Aorta (tissue), 5 donors: ENCODE measurements at regions not wholly inside any gene's neighbourhood (a gene's known extent, or its start where the extent isn't known, plus 50 kb on each side); places are given as distances from the start of the nearest gene placed in this dataset.
"Not testable (repeated sequence)": the region's sequence is repeated elsewhere in the genome, so short reads cannot be mapped to it uniquely, and the experiment has no call there.

ENCODE experiments used
- ATAC-seq: fragments of 200-7000 bp; cut with Tn5 transposase; one replicate; pipeline ENCODE4 v1.9.1; 2022; ENCODE audit warnings: moderate library complexity; ENCODE audit not compliant: low FRiP score
- DNase-seq, 2 donors: peaks; one replicate each; pipeline ENCODE4 v3.0.0-alpha.2; 2020
- H3K27ac ChIP-seq, 2 donors: one replicate each; pipeline ENCODE4 v1.5.1; 2013; ENCODE audit warnings: low read length in 2 of 2, mild to moderate bottlenecking in 2 of 2, moderate library complexity in 2 of 2, control low read depth in 1 of 2, inconsistent platforms in 1 of 2, low read depth in 1 of 2
- H3K27me3 ChIP-seq, 2 donors: one replicate each; pipeline ENCODE4 v1.6.1; 2013; ENCODE audit warnings: control low read depth in 1 of 2, low read length in 1 of 2, mild to moderate bottlenecking in 1 of 2, moderate library complexity in 1 of 2; ENCODE audit not compliant: insufficient read depth in 2 of 2, control insufficient read depth in 1 of 2
- H3K36me3 ChIP-seq, 2 donors: one replicate each; pipeline ENCODE4 v1.6.1; 2013; ENCODE audit warnings: control low read depth in 1 of 2, low read length in 1 of 2, mild to moderate bottlenecking in 1 of 2; ENCODE audit not compliant: insufficient read depth in 2 of 2, control insufficient read depth in 1 of 2
- H3K4me1 ChIP-seq, 2 donors: one replicate each; pipeline ENCODE4 v1.6.1; 2013; ENCODE audit warnings: low read length in 2 of 2, control low read depth in 1 of 2, mild to moderate bottlenecking in 1 of 2, moderate library complexity in 1 of 2; ENCODE audit not compliant: insufficient read depth in 2 of 2, control insufficient read depth in 1 of 2
- H3K4me3 ChIP-seq, 2 donors: one replicate each; pipeline ENCODE4 v1.5.1; 2013; ENCODE audit warnings: low read length in 2 of 2, control low read depth in 1 of 2, mild to moderate bottlenecking in 1 of 2
- H3K9me3 ChIP-seq: one replicate; pipeline ENCODE4 v1.6.1; 2013; ENCODE audit warnings: mild to moderate bottlenecking, low read length; ENCODE audit not compliant: control insufficient read depth
- WGBS, 2 donors: extraction: QIAGEN DNeasy Blood & Tissue Kit; methylation state at CpG; one replicate each; pipeline ENCODE4 v1.1.7; 2013; 5-methylcytosine and 5-hydroxymethylcytosine counted together
- intact Hi-C, 2 donors: fragments of 100-400 bp; cut with DNase I; formaldehyde crosslinking; loops; one replicate each; pipeline versions ENCODE4 v1.14.2 to v1.15.0; 2022
- donor health status: healthy with polysubstance abuse.
- donor health status: Bipolar disorder and iron deficiency.
- donor health status: DM: no; HTN: no; CAD: no.
- donor health status: DM: no; HTN: no; CAD: no.
- donor health status: DM: yes; HTN: yes; CAD: no.

- H3K27ac ChIP-seq, H3K4me3 ChIP-seq, H3K4me1 ChIP-seq, intact Hi-C loops, ATAC-seq, H3K9me3 ChIP-seq, DNase-seq, H3K36me3 ChIP-seq, H3K27me3 ChIP-seq: not testable (repeated sequence)
- 83 to 89% methylated on average over 13 of the region's 13 CpGs for WGBS, 2 donors
Measured at GRCh38 chr4:134622626-134623575, 421.3 kb upstream of the PABPC4L start.

DNA sequence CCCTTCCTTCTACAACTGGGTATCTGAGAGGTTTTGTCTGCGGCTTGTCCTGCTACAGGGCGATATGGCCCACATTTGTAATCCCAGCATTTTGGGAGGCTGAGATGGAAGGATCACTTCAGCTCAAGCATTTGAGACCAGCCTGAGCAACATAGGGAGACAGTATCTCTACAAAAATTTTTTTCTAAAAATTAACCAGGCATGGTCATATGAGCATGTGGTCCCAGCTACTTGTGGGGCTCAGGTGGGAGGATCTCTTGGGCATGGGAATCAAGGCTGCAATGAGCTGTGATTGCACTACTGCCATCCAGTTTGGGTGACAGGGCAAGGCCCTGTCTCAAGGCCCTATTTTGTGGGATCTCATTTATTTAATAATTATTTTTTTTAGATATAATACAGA, 420.6 kb upstream of the PABPC4L start:
- H3K4me1 ChIP-seq, result no peaks in the 10 kb centered on the region
- 95 to 98% methylated on average over 2 of the region's 2 CpGs for WGBS, 2 donors
- no peaks in the 10 kb centered on the region for H3K36me3 ChIP-seq
- DNase-seq (no peak), ATAC-seq (no peak)
- no peak overlapping the region for H3K4me3 ChIP-seq
- no peaks in the 10 kb centered on the region for H3K9me3 ChIP-seq
- no peak overlapping the region for H3K27ac ChIP-seq
- intact Hi-C loops, result no loop called here
- no peaks in the 10 kb centered on the region for H3K27me3 ChIP-seq

GRCh38 chr4:134621715-134622114, 420.1 kb upstream of the PABPC4L start:
- H3K9me3 ChIP-seq, H3K27ac ChIP-seq, H3K27me3 ChIP-seq, intact Hi-C loops, DNase-seq, H3K4me3 ChIP-seq, H3K36me3 ChIP-seq, H3K4me1 ChIP-seq, ATAC-seq: not testable (repeated sequence)
- WGBS, 2 donors, result 21 to 23% methylated on average over 5 of the region's 5 CpGs

GRCh38 chr4:134610956-134611355, 409.4 kb upstream of the PABPC4L start:
- Histone ChIP-seq H3K27ac (no peak overlapping the region), H3K9me3 (no peaks in the 10 kb centered on the region), H3K4me1 (no peaks in the 10 kb centered on the region), H3K4me3 (no peak overlapping the region), H3K27me3 (no peaks in the 10 kb centered on the region), H3K36me3 (no peaks in the 10 kb centered on the region)
- WGBS, 2 donors, result 83 to 89% methylated on average over 1 of the region's 1 CpG
- DNase-seq (no peak), ATAC-seq (no peak)
- intact Hi-C loops, result no loop called here

DNA sequence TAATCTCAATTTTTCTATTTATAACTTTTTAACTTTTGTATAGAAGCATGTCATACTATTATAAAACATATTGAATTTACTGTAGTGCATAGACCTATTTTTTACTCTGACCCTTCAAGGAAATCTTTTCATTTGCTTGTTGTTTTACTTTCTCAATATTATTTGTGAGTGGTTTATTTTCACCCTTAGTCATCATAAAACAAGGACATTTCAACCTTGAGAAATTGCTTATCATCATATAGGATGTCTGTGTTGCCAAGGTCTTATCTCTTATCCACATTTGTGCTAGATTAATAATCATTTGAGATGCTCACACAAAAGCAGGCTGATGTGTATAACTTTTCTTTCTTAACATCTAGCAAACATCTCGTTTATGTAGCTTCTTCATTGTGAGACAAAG, 408.6 kb upstream of the PABPC4L start:
- no peaks in the 10 kb centered on the region for H3K27me3 ChIP-seq
- no peak overlapping the region for H3K4me3 ChIP-seq
- ATAC-seq, result no peak
- no peaks in the 10 kb centered on the region for H3K9me3 ChIP-seq
- WGBS, 2 donors, result 76% methylated on average over 1 of the region's 1 CpG
- intact Hi-C loops, result no loop called here
- no peak for DNase-seq
- no peaks in the 10 kb centered on the region for H3K4me1 ChIP-seq
- no peaks in the 10 kb centered on the region for H3K36me3 ChIP-seq
- no peak overlapping the region for H3K27ac ChIP-seq

GRCh38 chr4:134601706-134602105, 400.1 kb upstream of the PABPC4L start:
- Histone ChIP-seq H3K27ac (no peak overlapping the region), H3K4me1 (no peaks in the 10 kb centered on the region), H3K36me3 (no peaks in the 10 kb centered on the region), H3K27me3 (no peaks in the 10 kb centered on the region), H3K9me3 (no peaks in the 10 kb centered on the region), H3K4me3 (no peak overlapping the region)
- DNase-seq, result no peak
- 0 to 100% methylated on average over 1 of the region's 1 CpG for WGBS, 2 donors
- intact Hi-C loops, result no loop called here
- ATAC-seq, result no peak

GRCh38 chr4:134591326-134591725, 389.7 kb upstream of the PABPC4L start:
- Histone ChIP-seq H3K9me3 (no peaks in the 10 kb centered on the region), H3K27me3 (no peaks in the 10 kb centered on the region), H3K4me1 (no peaks in the 10 kb centered on the region), H3K27ac (no peak overlapping the region), H3K4me3 (no peak overlapping the region), H3K36me3 (no peaks in the 10 kb centered on the region)
- 26 to 39% methylated on average over 1 of the region's 1 CpG for WGBS, 2 donors
- intact Hi-C loops, result no loop called here
- ATAC-seq, result no peak
- DNase-seq, result no peak

DNA sequence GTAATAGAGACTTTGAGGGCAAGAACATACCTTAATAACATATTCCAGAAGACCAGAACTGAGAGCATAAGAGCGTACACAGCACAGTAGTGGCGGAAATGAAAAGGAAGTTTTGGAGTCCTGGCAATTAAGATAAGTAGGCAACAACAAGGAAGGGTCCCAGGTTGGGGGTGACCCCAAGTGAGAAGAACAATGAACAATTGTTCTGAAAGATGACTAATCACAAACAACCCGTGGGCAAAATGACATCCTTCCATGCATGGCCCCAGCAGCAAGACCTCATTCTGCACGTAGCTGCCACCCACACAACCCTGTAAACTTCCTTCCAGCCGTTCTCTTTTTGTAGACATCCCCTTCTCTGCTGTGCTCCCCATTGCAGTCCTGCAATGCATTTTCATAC, 384.4 kb upstream of the PABPC4L start:
- Histone ChIP-seq H3K36me3 (no peaks in the 10 kb centered on the region), H3K27ac (no peak overlapping the region), H3K27me3 (no peaks in the 10 kb centered on the region), H3K4me1 (no peaks in the 10 kb centered on the region), H3K9me3 (no peaks in the 10 kb centered on the region), H3K4me3 (no peak overlapping the region)
- ATAC-seq, result no peak
- WGBS, 2 donors, result 77 to 87% methylated on average over 5 of the region's 5 CpGs
- DNase-seq, result no peak
- intact Hi-C loops, result no loop called here

DNA sequence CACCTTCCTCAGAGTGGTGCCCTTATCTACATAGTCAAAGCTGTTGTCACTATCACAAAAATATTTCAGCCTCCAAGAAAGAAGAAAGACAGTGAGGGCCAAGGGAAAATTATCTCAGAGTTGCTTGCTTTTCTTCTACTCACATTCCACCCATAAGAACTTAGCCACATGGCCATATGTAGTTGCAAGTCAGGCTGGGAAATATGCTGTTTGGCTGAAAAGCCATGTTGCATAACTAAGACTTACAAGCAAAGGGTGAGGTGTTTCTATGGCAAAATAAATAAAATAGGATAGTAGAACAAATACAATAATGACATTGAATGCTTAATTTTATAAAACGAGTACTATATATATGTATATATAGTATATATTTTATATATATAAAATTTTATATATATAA, 365.9 kb upstream of the PABPC4L start:
- intact Hi-C loops, result no loop called here
- Histone ChIP-seq H3K9me3 (no peaks in the 10 kb centered on the region), H3K27me3 (no peaks in the 10 kb centered on the region), H3K27ac (no peak overlapping the region), H3K4me1 (no peaks in the 10 kb centered on the region), H3K36me3 (no peaks in the 10 kb centered on the region), H3K4me3 (no peak overlapping the region)
- ATAC-seq (no peak), DNase-seq (no peak)
- 95 to 97% methylated on average over 1 of the region's 1 CpG for WGBS, 2 donors
